H4 (cell line): ENCODE measurements at regions not wholly inside any gene's neighbourhood (a gene's known extent, or its start where the extent isn't known, plus 50 kb on each side); places are given as distances from the start of the nearest gene placed in this dataset.

ENCODE experiments used
- DNase-seq: peaks from one replicate; pipeline ENCODE4 v3.0.0-alpha.2; 2015; ENCODE audit warnings: low spot score

DNA sequence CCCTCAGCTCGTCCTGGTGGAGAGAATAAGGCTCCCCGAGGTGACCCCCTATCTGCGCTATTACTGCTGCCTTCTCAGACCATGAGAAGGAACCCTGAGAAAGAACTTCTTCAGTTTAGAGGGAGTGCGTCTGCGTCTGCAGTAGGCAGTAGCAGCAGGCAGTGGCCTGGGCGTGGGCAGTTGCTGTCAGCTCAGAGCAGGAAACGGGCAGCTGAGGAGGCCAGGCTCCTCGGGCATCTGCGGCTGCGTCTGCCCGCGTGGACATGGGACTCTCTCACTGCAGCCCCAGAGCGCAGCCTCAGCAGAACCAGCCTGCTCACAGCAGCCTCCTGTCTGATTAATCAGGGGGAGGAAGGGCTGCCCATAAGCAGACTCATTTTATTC is 49.8 kb upstream of the FCN1 start:
- no peak for DNase-seq

- peak; percentile 44 for DNase-seq
These were observed 50.5 kb upstream of the FCN1 start for GRCh38 chr9:134968011-134968822.

- no peak for DNase-seq
These were observed 51.0 kb upstream of the FCN1 start for GRCh38 chr9:134968823-134969090.

DNA sequence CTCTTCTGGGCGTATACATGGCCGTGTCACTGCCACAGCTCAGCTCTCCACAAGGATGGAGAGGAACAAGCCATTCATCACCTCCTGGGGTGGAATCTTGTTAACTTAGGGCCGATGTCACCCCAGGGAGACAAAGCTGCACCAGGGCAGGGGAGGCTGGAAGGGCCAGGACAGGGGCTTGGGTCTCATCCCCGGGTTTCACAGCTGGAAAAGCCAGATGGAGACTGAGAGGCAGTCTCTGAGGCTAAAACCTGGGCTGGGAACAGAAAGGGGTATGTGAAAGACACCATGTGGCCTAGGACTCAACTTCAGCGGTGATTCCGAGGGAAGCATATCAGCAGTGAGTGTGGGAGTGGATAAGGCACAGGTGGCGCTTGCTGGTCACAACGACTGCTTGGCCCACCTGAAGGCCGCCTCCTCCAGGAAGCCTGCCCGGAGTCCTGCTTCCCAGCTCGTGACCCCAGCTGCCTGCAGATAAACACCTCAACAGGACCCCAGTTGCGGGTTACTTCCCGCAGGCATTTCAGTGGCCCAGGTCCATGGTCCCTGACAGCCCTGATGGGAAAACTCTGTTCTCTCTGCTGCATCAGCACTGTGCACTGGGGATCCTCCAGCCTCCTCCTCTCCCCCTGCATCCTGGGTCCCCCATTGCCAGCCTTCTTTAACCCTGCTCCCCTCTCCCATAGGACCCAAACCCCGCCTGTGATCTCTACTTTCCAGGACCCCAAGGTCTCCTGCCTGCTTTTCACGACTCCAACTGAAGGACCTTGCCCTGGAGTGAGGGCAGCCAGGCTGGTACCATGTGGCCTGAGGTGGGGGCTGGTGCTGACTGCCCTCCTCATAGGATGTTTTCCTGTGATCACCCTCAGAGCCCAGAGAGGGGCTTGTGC is 51.7 kb upstream of the FCN1 start:
- no peak for DNase-seq

- DNase-seq, result no peak
These were observed 52.5 kb upstream of the FCN1 start for GRCh38 chr9:134970198-134970597.

DNA sequence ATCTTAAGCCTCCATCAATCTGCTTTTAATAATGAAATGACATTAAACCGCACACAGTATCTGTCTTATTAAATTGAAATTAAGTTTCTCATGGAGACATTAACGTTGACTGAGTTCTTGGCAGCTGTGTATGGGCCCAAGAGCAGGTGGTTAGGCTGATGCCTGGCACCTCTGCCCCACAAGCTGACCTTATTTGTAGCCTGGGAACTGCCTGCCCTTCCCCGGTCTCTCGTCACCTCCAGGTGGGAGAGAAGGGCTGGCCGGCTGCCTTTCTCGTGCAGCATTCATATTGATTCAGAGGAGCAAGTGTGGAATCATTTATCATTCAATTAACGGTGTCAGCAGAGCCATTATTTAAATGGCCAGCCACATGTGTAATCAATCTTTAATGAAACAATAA is 53.0 kb upstream of the FCN1 start:
- DNase-seq, result no peak

DNA sequence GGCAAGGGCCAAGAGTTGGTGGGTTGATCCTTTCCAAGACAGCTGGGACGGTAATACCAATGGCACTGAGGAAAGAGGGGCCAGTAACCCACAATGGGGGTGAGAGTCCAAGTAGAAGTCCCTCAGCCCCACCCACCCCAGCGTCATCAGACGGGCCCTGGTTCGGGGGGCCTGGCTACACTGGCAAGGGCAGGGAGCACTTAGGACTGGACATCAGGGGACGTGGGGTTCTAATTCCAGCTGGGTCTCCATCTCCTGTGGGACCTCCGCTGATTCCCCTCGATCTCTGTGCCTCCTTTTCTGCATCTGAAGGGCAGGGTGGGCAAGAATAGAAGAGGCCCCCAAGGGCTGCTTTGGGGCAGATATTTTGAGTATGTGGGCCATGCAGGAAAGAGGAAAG is 53.5 kb upstream of the FCN1 start:
- DNase-seq, result no peak

GRCh38 chr9:134971696-134972095 is 54.0 kb upstream of the FCN1 start:
- no peak for DNase-seq

GRCh38 chr9:134972140-134972539 is 54.4 kb upstream of the FCN1 start:
- no peak for DNase-seq

GRCh38 chr9:134975253-134975652 is 57.5 kb upstream of the FCN1 start:
- no peak for DNase-seq

DNA sequence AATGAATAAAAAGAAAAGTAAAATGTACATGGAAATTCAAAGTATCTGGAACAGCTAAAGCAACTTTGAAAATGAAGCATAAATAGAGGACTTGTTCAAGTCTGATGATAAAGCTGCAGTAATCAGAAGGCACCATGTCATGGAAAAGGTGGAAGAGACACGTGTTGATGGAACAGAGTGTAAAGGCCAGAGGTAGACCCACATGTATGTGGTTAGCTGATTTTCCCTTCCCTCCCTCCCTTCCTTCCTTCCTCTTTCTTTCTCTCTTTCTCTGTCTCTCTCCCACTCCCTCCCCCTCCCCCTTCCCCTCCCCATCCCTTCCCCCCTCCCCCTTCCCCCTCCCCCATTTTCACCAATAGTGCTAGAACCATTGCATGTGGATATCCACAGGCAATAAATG is 58.7 kb upstream of the FCN1 start:
- no peak for DNase-seq

DNA sequence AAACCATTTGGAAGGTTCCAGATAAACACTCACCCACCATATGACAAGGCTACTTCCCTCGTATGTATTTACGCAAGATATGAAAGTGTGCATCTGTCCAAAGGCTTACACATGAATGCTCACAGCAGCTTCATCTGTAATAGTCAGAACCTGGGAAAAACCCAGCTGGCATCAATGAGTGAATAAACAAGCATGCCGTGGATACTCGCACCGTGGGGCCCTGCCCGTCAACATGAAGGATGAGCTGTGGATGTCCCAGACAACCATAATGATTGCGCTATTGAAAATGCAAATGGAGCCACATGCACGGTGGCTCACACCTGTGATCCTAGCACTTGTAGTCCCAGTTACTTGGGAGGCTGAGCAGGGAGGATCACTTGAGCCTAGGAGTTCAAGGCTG is 60.6 kb upstream of the FCN1 start:
- no peak for DNase-seq

- no peak for DNase-seq
These were observed 62.8 kb upstream of the FCN1 start for GRCh38 chr9:134980516-134980915.

GRCh38 chr9:134980991-134981390 is 63.3 kb upstream of the FCN1 start:
- DNase-seq, result no peak

DNA sequence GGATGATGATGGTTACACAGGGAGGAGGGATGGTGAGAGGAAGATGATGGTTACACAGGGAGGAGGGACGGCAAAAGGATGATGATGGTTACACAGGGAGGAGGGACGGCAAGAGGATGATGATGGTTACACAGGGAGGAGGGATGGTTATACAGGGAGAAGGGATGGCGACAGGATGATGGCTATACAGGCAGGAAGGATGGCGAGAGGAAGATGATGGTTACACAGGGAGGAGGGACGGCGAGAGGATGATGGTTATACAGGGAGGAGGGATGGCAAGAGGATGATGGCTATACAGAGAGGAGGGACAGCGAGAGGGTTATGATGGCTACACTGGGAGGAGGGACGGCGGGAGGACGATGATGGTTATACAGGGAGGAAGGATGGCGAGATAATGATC is 64.1 kb upstream of the FCN1 start:
- DNase-seq, result no peak

GRCh38 chr9:134982311-134982710 is 64.6 kb upstream of the FCN1 start:
- DNase-seq, result no peak

GRCh38 chr9:134983074-134983473 is 65.4 kb upstream of the FCN1 start:
- DNase-seq, result no peak

GRCh38 chr9:134983506-134984371 is 66.0 kb upstream of the FCN1 start:
- DNase-seq, result no peak

- DNase-seq, result no peak
These were observed 66.9 kb upstream of the FCN1 start for GRCh38 chr9:134984372-134985265.

GRCh38 chr9:134985451-134985850 is 67.7 kb upstream of the FCN1 start:
- DNase-seq, result no peak

DNA sequence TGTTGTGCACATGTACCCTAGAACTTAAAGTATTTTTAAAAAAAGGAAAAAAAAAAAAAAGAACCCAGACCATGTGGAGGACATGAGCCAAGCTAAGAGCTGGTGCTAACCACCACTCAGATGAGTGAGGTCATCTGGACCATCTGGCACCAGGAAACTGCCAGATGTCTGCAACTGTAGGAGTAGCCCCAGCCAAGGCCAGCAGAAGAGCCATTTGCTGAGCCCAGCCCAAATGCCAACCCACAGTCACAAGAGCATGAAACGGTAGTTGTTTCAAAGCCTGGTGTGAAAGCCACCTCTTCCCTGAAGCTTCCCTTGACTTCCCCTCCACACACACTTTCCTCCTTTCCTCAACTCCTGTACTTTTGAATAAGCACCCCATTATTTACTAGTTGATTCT is 69.2 kb upstream of the FCN1 start:
- no peak for DNase-seq
